HepG2 (cell line): ENCODE measurements at regions not wholly inside any gene's neighbourhood (a gene's known extent, or its start where the extent isn't known, plus 50 kb on each side); places are given as distances from the start of the nearest gene placed in this dataset.

Experiments
- GABPA ChIP-seq, 2 experiments: IDR thresholded peaks; 2 replicates each; pipeline ENCODE4 v1.6.1; 2011 to 2016; ENCODE audit warnings: low read depth in 2 of 2, low read length in 1 of 2, missing biosample characterization in 1 of 2, missing genetic modification characterization in 1 of 2
- MAF1 ChIP-seq: sonication (generic); formaldehyde crosslinking; IDR thresholded peaks from 2 replicates; pipeline ENCODE4 v1.5.0; 2020; ENCODE audit warnings: missing genetic modification reagents, borderline replicate concordance
- NCOA2 ChIP-seq: sonication (generic); formaldehyde crosslinking; IDR thresholded peaks from 2 replicates; pipeline ENCODE4 v1.8.0; 2022; ENCODE audit warnings: inconsistent platforms
- NFE2 ChIP-seq: sonication (generic); formaldehyde crosslinking; IDR thresholded peaks from 2 replicates; pipeline ENCODE4 v1.4.0; 2020; ENCODE audit warnings: missing genetic modification reagents
- SETDB1 ChIP-seq: sonication (generic); formaldehyde crosslinking; IDR thresholded peaks from 2 replicates; pipeline ENCODE4 v1.5.1; 2020; ENCODE audit warnings: missing genetic modification reagents, mild to moderate bottlenecking, borderline replicate concordance
- TF ChIP-seq, protein P1 (sequence below): sonication (generic); formaldehyde crosslinking; IDR thresholded peaks from 2 replicates; pipeline ENCODE4 v1.5.0; 2020; ENCODE audit warnings: mild to moderate bottlenecking, missing genetic modification reagents, moderate library complexity
- TF ChIP-seq, protein P2 (sequence below), 2 experiments: sonication (generic) in 1 of 2; formaldehyde crosslinking in 1 of 2; IDR thresholded peaks; 2 replicates each; pipeline versions ENCODE4 v1.5.1 to v1.6.1; 2011 to 2020; ENCODE audit warnings: borderline replicate concordance in 1 of 2, low read depth in 1 of 2, low read length in 1 of 2, mild to moderate bottlenecking in 1 of 2, missing genetic modification reagents in 1 of 2, moderate library complexity in 1 of 2

DNA sequence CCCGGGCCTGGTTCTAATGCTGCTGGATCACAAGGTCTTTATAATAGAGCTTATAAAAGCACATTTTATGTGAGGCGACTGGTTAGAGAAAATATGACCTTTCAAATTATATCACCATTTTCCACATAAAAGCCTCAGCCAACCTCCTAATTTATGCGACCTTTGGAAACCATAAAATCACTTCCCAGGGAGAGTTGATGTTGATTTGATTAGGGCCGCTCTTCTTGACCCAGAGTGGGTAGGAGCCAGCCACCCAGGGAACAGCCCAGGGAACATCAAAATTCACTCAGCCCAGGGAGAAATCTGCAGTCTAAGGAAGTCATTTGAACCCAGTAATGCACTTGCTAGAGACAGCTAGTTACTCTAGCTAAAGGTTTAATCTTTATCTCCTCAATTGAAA is 79.8 kb upstream of the TENT5A start:
- TF ChIP-seq, protein P1, sequence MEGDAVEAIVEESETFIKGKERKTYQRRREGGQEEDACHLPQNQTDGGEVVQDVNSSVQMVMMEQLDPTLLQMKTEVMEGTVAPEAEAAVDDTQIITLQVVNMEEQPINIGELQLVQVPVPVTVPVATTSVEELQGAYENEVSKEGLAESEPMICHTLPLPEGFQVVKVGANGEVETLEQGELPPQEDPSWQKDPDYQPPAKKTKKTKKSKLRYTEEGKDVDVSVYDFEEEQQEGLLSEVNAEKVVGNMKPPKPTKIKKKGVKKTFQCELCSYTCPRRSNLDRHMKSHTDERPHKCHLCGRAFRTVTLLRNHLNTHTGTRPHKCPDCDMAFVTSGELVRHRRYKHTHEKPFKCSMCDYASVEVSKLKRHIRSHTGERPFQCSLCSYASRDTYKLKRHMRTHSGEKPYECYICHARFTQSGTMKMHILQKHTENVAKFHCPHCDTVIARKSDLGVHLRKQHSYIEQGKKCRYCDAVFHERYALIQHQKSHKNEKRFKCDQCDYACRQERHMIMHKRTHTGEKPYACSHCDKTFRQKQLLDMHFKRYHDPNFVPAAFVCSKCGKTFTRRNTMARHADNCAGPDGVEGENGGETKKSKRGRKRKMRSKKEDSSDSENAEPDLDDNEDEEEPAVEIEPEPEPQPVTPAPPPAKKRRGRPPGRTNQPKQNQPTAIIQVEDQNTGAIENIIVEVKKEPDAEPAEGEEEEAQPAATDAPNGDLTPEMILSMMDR (CRISPR knock-in tag): no peak
- TF ChIP-seq NCOA2 (CRISPR knock-in tag) (no peak), NFE2 (CRISPR knock-in tag) (no peak), SETDB1 (CRISPR knock-in tag) (no peak), MAF1 (no peak), GABPA (IDR thresholded peaks at IDR 0.05; ENCODE audit: low read depth, low read length) (no peak), GABPA (CRISPR knock-in tag; IDR thresholded peaks at IDR 0.05; ENCODE audit: low read depth) (no peak)
- TF ChIP-seq, protein P2, sequence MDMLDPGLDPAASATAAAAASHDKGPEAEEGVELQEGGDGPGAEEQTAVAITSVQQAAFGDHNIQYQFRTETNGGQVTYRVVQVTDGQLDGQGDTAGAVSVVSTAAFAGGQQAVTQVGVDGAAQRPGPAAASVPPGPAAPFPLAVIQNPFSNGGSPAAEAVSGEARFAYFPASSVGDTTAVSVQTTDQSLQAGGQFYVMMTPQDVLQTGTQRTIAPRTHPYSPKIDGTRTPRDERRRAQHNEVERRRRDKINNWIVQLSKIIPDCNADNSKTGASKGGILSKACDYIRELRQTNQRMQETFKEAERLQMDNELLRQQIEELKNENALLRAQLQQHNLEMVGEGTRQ (IDR thresholded peaks at IDR 0.05; ENCODE audit: low read depth, low read length): no peak
- TF ChIP-seq, protein P2 (CRISPR knock-in tag; IDR thresholded peaks at IDR 0.05; ENCODE audit: borderline replicate concordance): no peak
